Neural cell (in vitro differentiated cells): ENCODE measurements at regions not wholly inside any gene's neighbourhood (a gene's known extent, or its start where the extent isn't known, plus 50 kb on each side); places are given as distances from the start of the nearest gene placed in this dataset.

Experiments
- CTCF ChIP-seq: fragments of 450-650 bp; IDR thresholded peaks from 2 replicates; pipeline ENCODE4 v1.5.1; 2014; ENCODE audit warnings: antibody characterized with exemption, mild to moderate bottlenecking, moderate library complexity; ENCODE audit not compliant: poor library complexity, severe bottlenecking
- EP300 ChIP-seq: fragments of 450-650 bp; conservative IDR thresholded peaks from 2 replicates; pipeline ENCODE4 v1.6.1; 2014; ENCODE audit warnings: antibody characterized with exemption, mild to moderate bottlenecking, moderate library complexity; ENCODE audit not compliant: poor library complexity, severe bottlenecking
- EZH2 ChIP-seq: fragments of 200-600, 300-800 bp; shearing (Covaris generic), sonication (generic); IDR thresholded peaks from 2 replicates; pipeline ENCODE4 v1.6.1; 2014; ENCODE audit warnings: antibody characterized with exemption, low read length, borderline replicate concordance, mild to moderate bottlenecking; ENCODE audit not compliant: insufficient read depth, poor library complexity, severe bottlenecking
- MXI1 ChIP-seq: fragments of 450-650 bp; conservative IDR thresholded peaks from 2 replicates; pipeline ENCODE4 v1.6.1; 2014; ENCODE audit warnings: antibody characterized with exemption, mild to moderate bottlenecking; ENCODE audit not compliant: poor library complexity, severe bottlenecking
- POLR2AphosphoS5 ChIP-seq: IDR thresholded peaks from 2 replicates; pipeline ENCODE4 v1.6.1; 2012
- RAD21 ChIP-seq: fragments of 450-650 bp; conservative IDR thresholded peaks from 2 replicates; pipeline ENCODE4 v1.6.1; 2014; ENCODE audit warnings: antibody characterized with exemption, mild to moderate bottlenecking, moderate library complexity
- REST ChIP-seq: IDR thresholded peaks from 2 replicates; pipeline ENCODE4 v1.6.1; 2012; ENCODE audit warnings: borderline replicate concordance
- SMC3 ChIP-seq: fragments of 450-650 bp; conservative IDR thresholded peaks from 2 replicates; pipeline ENCODE4 v1.6.1; 2014; ENCODE audit warnings: antibody characterized with exemption, mild to moderate bottlenecking, moderate library complexity; ENCODE audit not compliant: poor library complexity
- TAF1 ChIP-seq: IDR thresholded peaks from 2 replicates; pipeline ENCODE4 v1.6.1; 2012; ENCODE audit warnings: low read depth

GRCh38 chr6:27541212-27541932 lies 68.5 kb upstream of the ZNF184 start:
- TF ChIP-seq REST: no peak
- TF ChIP-seq CTCF: no peak
- TF ChIP-seq EZH2: no peak
- no peak for TF ChIP-seq EP300
- no peak for TF ChIP-seq MXI1
- TF ChIP-seq POLR2AphosphoS5: no peak
- TF ChIP-seq RAD21: no peak
- no peak for TF ChIP-seq SMC3
- TF ChIP-seq TAF1: no peak
